Lower leg skin (tissue), 4 donors: ENCODE measurements at regions not wholly inside any gene's neighbourhood (a gene's known extent, or its start where the extent isn't known, plus 50 kb on each side); places are given as distances from the start of the nearest gene placed in this dataset.
"Not testable (repeated sequence)": the region's sequence is repeated elsewhere in the genome, so short reads cannot be mapped to it uniquely, and the experiment has no call there.

Source experiments
- DNase-seq, 2 donors: peaks; one replicate each; pipeline ENCODE4 v3.0.0-alpha.2; 2019; ENCODE audit warnings: low spot score in 2 of 2
- H3K4me3 ChIP-seq: fragments of 200-600 bp; sonication (generic); 2 replicates; pipeline ENCODE4 v1.5.1; 2017; ENCODE audit warnings: mild to moderate bottlenecking, low read depth; ENCODE audit not compliant: poor library complexity, severe bottlenecking
- CTCF ChIP-seq, 3 donors: fragments of 450-650 bp; IDR thresholded peaks; one replicate each; pipeline ENCODE4 v1.5.1; 2016; ENCODE audit warnings: antibody characterized with exemption in 3 of 3, mild to moderate bottlenecking in 3 of 3, moderate library complexity in 2 of 3
- POLR2A ChIP-seq, 2 donors: fragments of 450-650 bp; IDR thresholded peaks; one replicate each; pipeline ENCODE4 v1.6.1; 2016 to 2017; ENCODE audit warnings: antibody characterized with exemption in 2 of 2, mild to moderate bottlenecking in 1 of 2, moderate library complexity in 1 of 2
- WGBS, 2 donors: methylation state at CpG; one replicate each; pipeline ENCODE4 v1.1.5; 2018; 5-methylcytosine and 5-hydroxymethylcytosine counted together
- intact Hi-C: fragments of 100-400 bp; cut with DNase I; formaldehyde crosslinking; loops from one replicate; pipeline ENCODE4 v1.15.0; 2023; ENCODE audit warnings: low total_unique reads

DNA sequence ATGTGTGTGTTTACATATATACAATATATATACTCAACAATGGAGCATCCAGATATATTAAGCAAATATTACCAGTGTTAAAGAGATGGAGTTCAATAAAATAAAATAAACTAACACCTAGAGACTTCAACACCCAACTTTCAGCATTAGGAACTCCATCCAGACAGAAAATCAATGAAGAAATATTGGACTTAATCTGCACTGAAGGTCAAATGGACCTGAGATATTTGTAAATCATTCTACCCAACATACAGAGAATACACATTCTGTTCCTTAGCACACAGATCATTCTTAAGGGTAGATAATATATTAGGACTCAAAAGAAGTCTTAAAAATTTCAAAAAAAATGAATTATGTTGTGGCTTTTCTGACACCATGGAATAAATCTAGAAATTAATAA lies 832.3 kb upstream of the ADGRB3 start:
- intact Hi-C loops, result no loop called here
- TF ChIP-seq CTCF (IDR thresholded peaks at IDR 0.05), result no peak
- TF ChIP-seq POLR2A (IDR thresholded peaks at IDR 0.05), result no peak
- no peak for DNase-seq
- H3K4me3 ChIP-seq, result no peak overlapping the region

GRCh38 chr6:67792996-67793395 lies 842.1 kb upstream of the ADGRB3 start:
- intact Hi-C loops, result no loop called here
- DNase-seq, result no peak
- TF ChIP-seq CTCF (IDR thresholded peaks at IDR 0.05), result no peak
- TF ChIP-seq POLR2A (IDR thresholded peaks at IDR 0.05), result no peak
- no peak overlapping the region for H3K4me3 ChIP-seq
- WGBS, 2 donors, result 67 to 77% methylated on average over 2 of the region's 2 CpGs

DNA sequence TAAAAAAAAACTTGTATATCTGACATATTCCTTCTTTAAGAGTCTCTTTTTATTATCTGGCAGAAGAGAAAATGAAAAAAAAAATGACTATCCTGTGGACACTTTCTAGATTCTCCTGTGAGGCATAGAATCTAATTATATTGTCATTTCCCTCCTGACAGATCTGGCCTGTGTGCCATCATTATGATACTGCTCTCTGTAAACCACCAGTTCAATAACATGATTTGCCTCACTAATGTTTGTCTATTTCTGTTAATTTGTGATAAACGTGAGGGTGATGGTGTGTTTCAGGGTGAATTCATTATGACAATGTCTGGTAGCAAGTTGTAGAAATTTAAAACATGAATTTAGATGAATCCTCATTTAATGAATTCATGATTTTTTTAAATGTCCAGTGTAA lies 844.5 kb upstream of the ADGRB3 start:
- 55 to 57% methylated on average over 1 of the region's 1 CpG for WGBS, 2 donors
- intact Hi-C loops, result no loop called here
- TF ChIP-seq POLR2A (IDR thresholded peaks at IDR 0.05) (no peak), CTCF (IDR thresholded peaks at IDR 0.05) (no peak)
- H3K4me3 ChIP-seq, result no peak overlapping the region
- DNase-seq, result no peak

DNA sequence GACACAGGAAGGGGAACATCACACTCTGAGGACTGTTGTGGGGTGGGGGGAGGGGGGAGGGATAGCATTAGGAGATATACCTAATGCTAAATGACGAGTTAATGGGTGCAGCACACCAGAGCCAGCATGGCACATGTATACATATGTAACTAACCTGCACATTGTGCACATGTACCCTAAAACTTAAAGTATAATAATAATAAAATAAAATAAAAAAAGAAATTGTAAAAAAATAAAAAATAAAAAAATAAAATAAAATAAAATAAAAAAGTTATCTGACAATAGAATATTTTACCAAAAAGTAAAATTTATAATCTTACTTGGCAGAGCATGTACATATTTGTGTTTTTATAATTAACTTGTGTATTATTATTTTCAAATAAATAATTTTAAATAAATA lies 848.0 kb upstream of the ADGRB3 start:
- intact Hi-C loops, H3K4me3 ChIP-seq, DNase-seq: not testable (repeated sequence)
- WGBS, 2 donors, result 50 to 63% methylated on average over 1 of the region's 1 CpG

DNA sequence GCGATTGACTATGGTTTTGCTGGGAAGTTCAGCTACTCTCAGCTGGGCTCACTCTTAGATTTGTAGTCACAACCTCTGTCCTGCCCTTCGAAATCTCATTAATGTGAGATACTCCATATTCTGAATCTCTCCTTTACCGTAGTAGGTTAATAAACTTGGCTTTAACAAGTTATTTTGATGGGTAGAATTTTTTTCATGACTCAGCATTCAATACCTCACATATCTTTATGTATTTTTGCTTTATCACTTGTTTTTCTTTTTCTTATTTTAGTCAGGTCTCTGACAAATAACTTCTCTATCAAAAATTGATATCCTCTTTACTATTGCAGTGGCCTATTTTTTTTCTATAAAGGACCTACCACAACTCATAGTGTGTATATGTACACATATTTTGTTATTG lies 855.2 kb upstream of the ADGRB3 start:
- DNase-seq, result no peak
- WGBS, 2 donors, result 77 to 93% methylated on average over 3 of the region's 3 CpGs
- TF ChIP-seq POLR2A (IDR thresholded peaks at IDR 0.05), result no peak
- no peak for TF ChIP-seq CTCF (IDR thresholded peaks at IDR 0.05)
- no peak overlapping the region for H3K4me3 ChIP-seq
- intact Hi-C loops, result no loop called here

GRCh38 chr6:67775333-67775732 lies 859.7 kb upstream of the ADGRB3 start:
- no peak overlapping the region for H3K4me3 ChIP-seq
- TF ChIP-seq POLR2A (IDR thresholded peaks at IDR 0.05), result no peak
- no peak for TF ChIP-seq CTCF (IDR thresholded peaks at IDR 0.05)
- intact Hi-C loops, result no loop called here
- DNase-seq, result no peak
- WGBS, 2 donors, result 68 to 86% methylated on average over 1 of the region's 1 CpG
